PC-9 (cell line): ENCODE measurements at regions not wholly inside any gene's neighbourhood (a gene's known extent, or its start where the extent isn't known, plus 50 kb on each side); places are given as distances from the start of the nearest gene placed in this dataset.

Source experiments
- CTCF ChIP-seq: fragments of 200-600 bp; sonication (generic); conservative IDR thresholded peaks from 2 replicates; pipeline ENCODE4 v1.6.1; 2017; ENCODE audit warnings: mixed run types, antibody characterized with exemption, mild to moderate bottlenecking, moderate library complexity
- EZH2 ChIP-seq: fragments of 200-600 bp; sonication (generic); IDR thresholded peaks from 2 replicates; pipeline ENCODE4 v1.8.0; 2017; ENCODE audit warnings: antibody characterized with exemption, low read depth

DNA sequence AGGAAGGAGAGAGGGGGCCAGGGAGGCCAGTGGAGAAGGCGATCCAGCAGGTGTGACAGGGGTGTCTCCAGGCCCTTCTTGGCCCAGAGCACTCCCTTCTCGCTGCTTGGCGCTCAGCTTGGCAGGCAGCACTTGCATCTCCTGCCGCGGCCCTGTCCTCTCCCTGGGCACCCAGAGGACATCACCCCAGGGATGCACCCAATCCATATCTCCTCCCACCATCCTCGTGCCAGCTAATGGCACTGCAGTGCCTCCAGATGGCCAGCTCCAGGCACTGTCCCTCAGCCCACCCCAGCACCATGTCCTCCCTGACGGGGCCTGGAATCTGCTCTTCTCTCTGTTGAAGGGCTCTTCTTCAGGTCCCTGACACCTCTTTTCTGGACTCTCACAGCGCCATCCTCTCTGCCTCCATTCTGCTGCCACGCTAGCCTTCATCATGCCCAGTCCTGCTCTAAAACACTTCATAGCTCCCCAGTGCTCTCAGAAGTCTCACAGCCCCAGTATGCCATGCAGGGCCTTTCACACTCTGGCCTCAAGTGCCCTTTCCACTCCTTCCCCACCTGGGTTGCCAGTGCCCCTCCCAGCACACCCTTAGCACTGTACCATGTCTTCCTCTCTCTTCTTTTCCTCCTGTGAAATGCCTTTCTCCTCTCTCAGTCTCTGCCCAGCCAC is 106.8 kb upstream of the SLC6A11 start:
- TF ChIP-seq CTCF (no peak), EZH2 (no peak)
